ENCODE measurements at regions not wholly inside any gene's neighbourhood (a gene's known extent, or its start where the extent isn't known, plus 50 kb on each side); places are given as distances from the start of the nearest gene placed in this dataset.

- no peak overlapping the region for H3K27ac ChIP-seq (ENCODE audit: extremely low read length, insufficient read depth, low read length)
- no peaks in the 10 kb centered on the region for H3K4me1 ChIP-seq (ENCODE audit: insufficient read depth, low read length)
- H3K4me2 ChIP-seq (ENCODE audit: low read depth, low read length) = no peak overlapping the region
- no peaks in the 10 kb centered on the region for H3K79me2 ChIP-seq (ENCODE audit: insufficient read depth, low read length)
- H4K20me1 ChIP-seq (ENCODE audit: insufficient read depth, low read length) = no peaks in the 10 kb centered on the region
- 0% methylated on average over 2 of the region's 2 CpGs for WGBS (ENCODE audit: low lambda C conversion rate)
- FAIRE-seq = no peak
- intact Hi-C loops (cut with micrococcal nuclease; ENCODE audit: unreplicated experiment) = no loop called here
- ChIA-PET CTCF (ENCODE audit: low intra/inter-chr PET ratio, low total read pairs) (no interaction called here), POLR2A (no interaction called here)
- no peaks in the 10 kb centered on the region for H3K9me3 ChIP-seq (ENCODE audit: low read length)
- no TSS peak for BruUV-seq (replicated peaks)
- no peak overlapping the region for H3K9ac ChIP-seq (ENCODE audit: insufficient read depth, low read depth, low read length)
- no peak for ATAC-seq
- in situ Hi-C loops (cut with HindIII; ENCODE audit: extremely low pct_ligation_motif_present, low pct_unique_long_range_greater_than_20kb) = no loop called here
- no peak for DNase-seq (ENCODE audit: low spot score)
- H3K36me3 ChIP-seq (replicated peaks in 1 of 2; ENCODE audit: control insufficient read depth in 1 of 2, insufficient read depth in 2 of 2, low read length in 2 of 2) = no peaks in the 10 kb centered on the region
- no peak overlapping the region for H3K4me3 ChIP-seq (replicated peaks in 1 of 3; ENCODE audit: insufficient read depth in 1 of 3, low read depth in 2 of 3, low read length in 3 of 3)
- no peak for TF ChIP-seq MTF2 (CRISPR knock-in tag; IDR thresholded peaks at IDR 0.05; ENCODE audit: borderline replicate concordance)
- H3K27me3 ChIP-seq (ENCODE audit: control insufficient read depth in 1 of 2, insufficient read depth in 2 of 2, low read length in 2 of 2) = no peaks in the 10 kb centered on the region
- no peak overlapping the region for H2AFZ ChIP-seq (ENCODE audit: low read length)
Observed at GRCh38 chr9:80131627-80132026, 559.9 kb downstream of the TLE4 start.

- no TSS peak for BruUV-seq (replicated peaks)
- FAIRE-seq (no peak), DNase-seq (ENCODE audit: low spot score) (no peak), ATAC-seq (no peak)
- POLR2A ChIA-PET = no interaction called here
- H3K9me3 ChIP-seq (ENCODE audit: low read length) = no peaks in the 10 kb centered on the region
- no peak overlapping the region for H3K4me2 ChIP-seq (ENCODE audit: low read depth, low read length)
- no peak overlapping the region for H3K9ac ChIP-seq (ENCODE audit: insufficient read depth, low read depth, low read length)
- intact Hi-C loops (cut with micrococcal nuclease; ENCODE audit: unreplicated experiment) (no loop called here), in situ Hi-C loops (cut with HindIII; ENCODE audit: extremely low pct_ligation_motif_present, low pct_unique_long_range_greater_than_20kb) (no loop called here)
- CTCF ChIA-PET (ENCODE audit: low intra/inter-chr PET ratio, low total read pairs) = no interaction called here
- H3K4me1 ChIP-seq (ENCODE audit: insufficient read depth, low read length) = no peaks in the 10 kb centered on the region
- no peak overlapping the region for H3K27ac ChIP-seq (ENCODE audit: extremely low read length, insufficient read depth, low read length)
- no peaks in the 10 kb centered on the region for H3K79me2 ChIP-seq (ENCODE audit: insufficient read depth, low read length)
- H3K36me3 ChIP-seq (replicated peaks in 1 of 2; ENCODE audit: control insufficient read depth in 1 of 2, insufficient read depth in 2 of 2, low read length in 2 of 2) = no peaks in the 10 kb centered on the region
- no peak overlapping the region for H2AFZ ChIP-seq (ENCODE audit: low read length)
- 34% methylated on average over 6 of the region's 6 CpGs for WGBS (ENCODE audit: low lambda C conversion rate)
- H4K20me1 ChIP-seq (ENCODE audit: insufficient read depth, low read length) = no peaks in the 10 kb centered on the region
- no peak overlapping the region for H3K4me3 ChIP-seq (replicated peaks in 1 of 3; ENCODE audit: insufficient read depth in 1 of 3, low read depth in 2 of 3, low read length in 3 of 3)
- H3K27me3 ChIP-seq (ENCODE audit: control insufficient read depth in 1 of 2, insufficient read depth in 2 of 2, low read length in 2 of 2) = no peaks in the 10 kb centered on the region
- no peak for TF ChIP-seq PHF21A (CRISPR knock-in tag; IDR thresholded peaks at IDR 0.05)
- no peak for TF ChIP-seq IKZF1 (IDR thresholded peaks at IDR 0.05)
- TF ChIP-seq ARNT2 (CRISPR knock-in tag; IDR thresholded peaks at IDR 0.05; ENCODE audit: low read depth) = no peak
- no peak for TF ChIP-seq U2AF2 (IDR thresholded peaks at IDR 0.05; ENCODE audit: low read depth, low read length)
- no peak for TF ChIP-seq STAG1 (CRISPR knock-in tag; IDR thresholded peaks at IDR 0.05)
- TF ChIP-seq PRDM4 (CRISPR knock-in tag; IDR thresholded peaks at IDR 0.05; ENCODE audit: borderline replicate concordance) = no peak
- no peak for TF ChIP-seq HMGA1 (CRISPR knock-in tag; conservative IDR thresholded peaks at IDR 0.05)
- no peak for TF ChIP-seq ZNF512 (CRISPR knock-in tag; IDR thresholded peaks at IDR 0.05)
- no peak for TF ChIP-seq ZFP36L1 (CRISPR knock-in tag; IDR thresholded peaks at IDR 0.05)
- no peak for TF ChIP-seq MATR3 (CRISPR knock-in tag; IDR thresholded peaks at IDR 0.05)
- TF ChIP-seq RARG (CRISPR knock-in tag; IDR thresholded peaks at IDR 0.05; ENCODE audit: low read depth) = no peak
- TF ChIP-seq KLF13 (CRISPR knock-in tag; IDR thresholded peaks at IDR 0.05) = no peak
- TF ChIP-seq DMAP1 (CRISPR knock-in tag; IDR thresholded peaks at IDR 0.05) = no peak
- no peak for TF ChIP-seq ZNF580 (CRISPR knock-in tag; IDR thresholded peaks at IDR 0.05; ENCODE audit: borderline replicate concordance, low read depth)
- TF ChIP-seq PITX1 (CRISPR knock-in tag; IDR thresholded peaks at IDR 0.05) = no peak
Observed at GRCh38 chr9:80127920-80128319, 556.2 kb downstream of the TLE4 start.
